SW480 (cell line): ENCODE measurements at regions not wholly inside any gene's neighbourhood (a gene's known extent, or its start where the extent isn't known, plus 50 kb on each side); places are given as distances from the start of the nearest gene placed in this dataset.

Source experiments
- DNase-seq: peaks from one replicate; pipeline ENCODE4 v3.0.0-alpha.2; 2016; ENCODE audit warnings: low spot score

DNA sequence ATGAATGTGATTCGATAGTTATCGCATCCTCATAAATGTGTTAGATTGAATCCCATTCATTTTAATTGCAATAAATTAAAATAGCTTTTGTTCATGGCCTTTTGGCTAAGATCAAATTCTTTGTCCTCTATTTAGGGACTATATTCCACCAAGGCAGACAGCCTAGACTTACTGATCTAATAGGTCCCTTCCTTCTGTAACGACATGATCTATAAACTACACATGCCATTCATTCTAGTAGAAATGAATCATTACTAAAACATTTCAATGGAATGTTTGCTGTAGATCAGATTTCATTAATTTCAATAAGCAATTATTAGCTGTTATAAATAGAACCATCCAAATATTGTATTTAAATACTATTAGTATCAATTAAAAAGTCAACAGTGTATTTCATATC lies 526.6 kb upstream of the KLHL1 start:
- DNase-seq, result no peak

- DNase-seq, result no peak
Observed at GRCh38 chr13:70630247-70630646, 522.0 kb upstream of the KLHL1 start.

GRCh38 chr13:70623239-70623638 lies 515.0 kb upstream of the KLHL1 start:
- DNase-seq, result peak; percentile 25

DNA sequence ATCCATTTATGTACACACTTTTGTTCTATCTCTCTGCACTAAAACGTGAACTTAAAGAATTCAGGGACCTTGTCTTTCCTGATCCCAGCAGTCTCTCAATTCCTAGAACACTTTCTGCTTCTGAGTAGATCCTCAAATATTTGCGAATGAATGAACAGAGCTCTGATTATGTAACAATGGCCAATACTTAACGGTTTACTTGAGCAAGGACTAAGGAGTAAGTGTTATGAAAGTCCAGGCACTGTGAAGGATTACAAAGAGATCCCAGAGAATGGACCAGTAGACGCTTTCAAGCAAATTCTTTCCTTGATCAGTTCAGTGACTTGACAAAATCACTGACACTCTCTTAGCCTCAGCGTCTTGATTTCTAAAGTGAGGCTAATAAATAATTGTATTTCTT lies 514.5 kb upstream of the KLHL1 start:
- DNase-seq, result no peak

- DNase-seq, result no peak
Observed at GRCh38 chr13:70619936-70620335, 511.7 kb upstream of the KLHL1 start.

- DNase-seq, result no peak
Observed at GRCh38 chr13:70616847-70617246, 508.6 kb upstream of the KLHL1 start.

GRCh38 chr13:70613295-70613694 lies 505.0 kb upstream of the KLHL1 start:
- DNase-seq, result peak; percentile 12

- no peak for DNase-seq
Observed at GRCh38 chr13:70612881-70613280, 504.6 kb upstream of the KLHL1 start.

DNA sequence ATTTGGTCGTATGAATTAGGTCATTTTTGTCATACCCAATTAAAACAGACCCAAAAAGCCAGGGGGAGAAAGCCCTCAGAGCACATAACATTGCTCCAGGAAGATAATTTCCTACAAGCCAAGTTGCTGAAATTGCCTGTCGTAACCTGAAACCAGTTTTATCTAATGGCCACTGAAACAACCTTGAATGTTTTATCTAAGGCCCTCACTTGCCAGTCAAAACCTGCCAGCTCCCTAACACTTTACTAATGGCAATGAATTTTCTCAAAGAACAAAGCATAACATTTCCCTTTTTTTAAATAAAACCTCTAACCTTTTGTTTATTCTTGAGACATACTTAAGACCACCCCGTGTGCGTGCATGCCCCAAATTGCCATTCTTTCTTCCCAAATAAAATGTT lies 496.2 kb upstream of the KLHL1 start:
- no peak for DNase-seq

- no peak for DNase-seq
Observed at GRCh38 chr13:70593716-70594115, 485.5 kb upstream of the KLHL1 start.

DNA sequence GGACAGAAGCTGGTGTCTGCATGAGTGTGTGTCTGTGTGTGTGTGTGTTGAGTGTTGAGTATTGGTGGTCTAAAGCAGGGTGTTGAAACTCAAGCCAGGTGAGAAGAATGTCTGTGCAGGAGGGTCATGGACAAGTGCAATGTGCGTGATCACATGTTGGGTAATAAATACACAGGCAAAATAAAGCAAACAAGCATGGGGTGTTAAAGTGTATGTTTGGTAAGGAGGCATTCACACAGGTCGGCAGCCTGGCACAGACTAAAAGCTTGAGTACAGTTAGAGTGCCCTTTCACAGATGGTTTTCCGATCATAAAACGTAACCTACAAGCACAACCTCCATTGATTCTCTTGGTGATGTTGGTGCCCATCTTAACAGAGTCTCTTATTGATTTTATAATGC lies 476.9 kb upstream of the KLHL1 start:
- no peak for DNase-seq

GRCh38 chr13:70580825-70581224 lies 472.6 kb upstream of the KLHL1 start:
- DNase-seq, result no peak

DNA sequence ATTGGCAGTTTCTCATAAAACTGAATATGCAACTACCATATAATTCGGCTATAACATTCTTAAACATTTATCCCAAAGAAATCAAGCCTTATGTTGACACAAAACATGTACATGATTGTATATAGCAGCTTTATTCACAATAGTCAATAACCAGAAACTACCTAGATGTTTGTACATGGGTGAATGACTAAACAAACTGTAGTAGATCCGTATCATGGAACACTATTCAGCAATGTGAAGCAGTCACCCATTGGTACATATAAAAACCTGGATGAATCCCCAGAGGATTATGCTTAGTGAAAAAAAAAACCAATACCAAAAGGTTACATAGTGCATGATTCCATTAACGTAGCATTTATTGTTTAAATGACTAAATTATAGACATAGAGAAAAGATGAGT lies 471.7 kb upstream of the KLHL1 start:
- DNase-seq, result no peak

- no peak for DNase-seq
Observed at GRCh38 chr13:70571221-70571620, 463.0 kb upstream of the KLHL1 start.

DNA sequence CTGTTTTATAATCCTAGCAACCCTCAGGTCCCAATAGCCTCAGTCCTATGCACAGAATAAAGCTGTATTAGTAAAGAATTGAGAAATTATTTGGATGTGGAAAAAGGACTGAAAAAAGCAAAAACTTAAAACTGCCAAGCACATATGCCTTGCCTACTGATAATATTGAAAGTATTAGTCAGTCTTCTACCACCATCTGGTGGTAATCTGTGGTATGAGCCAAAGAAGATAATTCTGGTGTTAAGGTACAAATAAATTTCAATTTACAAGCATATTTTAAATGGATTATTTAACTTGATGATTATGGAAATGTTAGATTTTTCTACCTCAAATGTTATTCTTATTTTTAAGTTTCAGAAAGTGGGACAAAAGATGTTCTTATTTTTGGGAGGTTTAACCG lies 460.3 kb upstream of the KLHL1 start:
- peak; percentile 52 for DNase-seq

DNA sequence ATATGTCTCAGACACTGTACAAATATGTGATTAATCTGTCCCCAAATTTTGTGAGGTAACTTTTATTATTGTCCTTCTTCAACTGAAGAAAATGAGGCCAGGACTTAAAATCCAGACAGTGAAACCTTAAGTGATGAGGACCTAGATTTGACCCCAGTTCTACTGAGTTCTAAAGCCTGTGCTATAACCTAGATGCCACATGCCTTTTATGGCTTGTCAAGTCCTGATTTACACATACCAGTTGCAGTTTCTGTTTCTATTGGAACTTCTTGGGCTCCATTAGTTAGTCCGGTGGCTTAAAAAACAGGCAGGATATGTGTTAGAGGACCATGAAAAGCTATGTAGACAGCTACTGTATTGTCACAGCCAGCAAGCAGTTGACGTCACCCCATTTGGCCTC lies 436.5 kb upstream of the KLHL1 start:
- no peak for DNase-seq

GRCh38 chr13:70541451-70541850 lies 433.2 kb upstream of the KLHL1 start:
- DNase-seq, result no peak

DNA sequence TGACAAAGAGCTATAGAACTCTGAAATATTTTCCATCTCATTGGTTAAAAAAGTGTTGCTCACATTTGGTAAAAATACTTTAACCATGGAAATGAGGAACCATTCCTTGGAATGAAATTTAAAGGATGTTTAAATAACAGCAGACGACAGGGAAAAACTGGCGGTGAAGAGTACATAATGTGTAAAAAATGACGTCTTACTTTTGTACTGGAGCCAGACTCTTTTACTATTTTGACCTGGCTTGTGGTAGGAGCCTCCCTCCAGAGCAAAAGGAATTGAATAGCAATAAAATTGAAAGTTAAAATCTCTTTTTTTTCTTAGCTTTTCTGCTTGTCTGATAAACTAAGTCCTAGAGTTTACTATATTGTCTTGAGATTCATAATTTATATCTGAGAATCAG lies 426.2 kb upstream of the KLHL1 start:
- DNase-seq, result no peak

DNA sequence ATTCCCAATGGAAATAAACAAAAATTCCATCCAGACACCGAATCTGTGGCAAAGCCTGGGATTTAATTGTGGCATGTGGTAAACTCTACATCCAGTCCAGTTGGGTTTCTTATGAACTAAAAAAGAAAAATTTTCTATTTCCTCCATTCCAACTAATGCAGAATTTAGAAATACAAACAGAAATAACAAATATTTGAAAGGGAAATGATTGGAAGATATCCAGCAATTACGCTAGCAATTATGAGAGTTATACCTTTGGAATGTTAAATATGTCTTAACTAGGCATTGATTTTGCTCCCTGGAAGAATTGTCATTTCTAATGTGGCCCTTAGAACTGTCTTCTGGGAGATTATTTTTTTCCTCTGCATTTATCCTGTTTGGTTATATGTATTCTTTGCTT lies 421.4 kb upstream of the KLHL1 start:
- DNase-seq, result no peak

GRCh38 chr13:70527599-70527998 lies 419.3 kb upstream of the KLHL1 start:
- no peak for DNase-seq

GRCh38 chr13:70523622-70524021 lies 415.4 kb upstream of the KLHL1 start:
- no peak for DNase-seq

- DNase-seq, result no peak
Observed at GRCh38 chr13:70520275-70521036, 412.2 kb upstream of the KLHL1 start.

GRCh38 chr13:70518081-70518480 lies 409.8 kb upstream of the KLHL1 start:
- no peak for DNase-seq

- no peak for DNase-seq
Observed at GRCh38 chr13:70516226-70516625, 408.0 kb upstream of the KLHL1 start.
